Heart right ventricle (tissue), 16 donors: ENCODE measurements at regions not wholly inside any gene's neighbourhood (a gene's known extent, or its start where the extent isn't known, plus 50 kb on each side); places are given as distances from the start of the nearest gene placed in this dataset.
A peak's percentile ranks its signal among the peaks of the same experiment; 100 is the strongest.

ENCODE experiments used
- ATAC-seq, 8 donors: fragments of 200-7000 bp; cut with Tn5 transposase; one replicate each; pipeline ENCODE4 v1.9.1; 2020; ENCODE audit warnings: mild to moderate bottlenecking in 8 of 8, moderate library complexity in 8 of 8, moderate number of reproducible peaks in 1 of 8
- DNase-seq, 2 donors: peaks; one replicate each; pipeline ENCODE4 v3.0.0-alpha.2; 2020
- H3K27ac ChIP-seq, 10 donors: fragments of 200-600 bp; sonication (generic) in 2 of 10; one replicate each; pipeline versions ENCODE4 v1.5.0 to v1.8.0; 2020 to 2022; ENCODE audit warnings: mild to moderate bottlenecking in 3 of 10
- H3K27me3 ChIP-seq, 7 donors: fragments of 200-600 bp; one replicate each; pipeline ENCODE4 v1.8.0; 2021 to 2022; ENCODE audit warnings: mild to moderate bottlenecking in 2 of 7
- H3K36me3 ChIP-seq, 9 donors: fragments of 200-600 bp; sonication (generic) in 1 of 9; one replicate each; pipeline versions ENCODE4 v1.5.0 to v1.8.0; 2020 to 2022; ENCODE audit warnings: mild to moderate bottlenecking in 2 of 9
- H3K4me1 ChIP-seq, 9 donors: fragments of 200-600 bp; sonication (generic) in 1 of 9; one replicate each; pipeline versions ENCODE4 v1.5.0 to v1.8.0; 2020 to 2022; ENCODE audit warnings: mild to moderate bottlenecking in 4 of 9
- H3K4me3 ChIP-seq, 10 donors: fragments of 200-600 bp; sonication (generic) in 2 of 10; one replicate each; pipeline versions ENCODE4 v1.5.0 to v1.8.0; 2020 to 2022; ENCODE audit warnings: mild to moderate bottlenecking in 7 of 10, moderate library complexity in 2 of 10
- H3K9me3 ChIP-seq, 11 donors: fragments of 200-600 bp in 10 of 11; sonication (generic) in 2 of 11; one replicate each; pipeline versions ENCODE4 v1.5.0 to v1.8.0; 2013 to 2022; ENCODE audit warnings: mild to moderate bottlenecking in 2 of 11, control low read depth in 1 of 11, moderate library complexity in 1 of 11
- WGBS, 2 donors: extraction: QIAGEN DNeasy Blood & Tissue Kit; methylation state at CpG; one replicate each; pipeline ENCODE4 v1.1.7; 2013; ENCODE audit warnings: inconsistent platforms in 1 of 2; 5-methylcytosine and 5-hydroxymethylcytosine counted together
- intact Hi-C, 10 donors: fragments of 100-400 bp; cut with DNase I; formaldehyde crosslinking; loops; one replicate each; pipeline versions ENCODE4 v1.11.1 to v1.14.2; 2022
- TF ChIP-seq, protein P1 (sequence below), 9 donors: fragments of 200-600 bp; sonication (generic) in 2 of 9; IDR thresholded peaks; one replicate each; pipeline versions ENCODE4 v1.5.0 to v1.8.0; 2021 to 2022; ENCODE audit warnings: antibody characterized with exemption in 9 of 9, mild to moderate bottlenecking in 5 of 9, moderate library complexity in 1 of 9
- donor health status: Arrhythmogenic right ventricular cardiomyopathy.
- donor health status: ischemic (EF 13 %, LVEDD 7.1; RV severe dilation, severe dysfunction).
- donor health status: healthy with polysubstance abuse.
- donor health status: DM: no; HTN: yes; CAD: no.
- donor health status: DM: no; HTN: no; CAD: no.
- donor health status: ischemic (EF 25% LVEDD 6.9; RV normal size, moderate dysfunction).
- donor health status: ischemic (EF 25% LVEDD 5.7; RV mildly dilated, moderate dysfunction).
- donor health status: healthy.
- donor health status: DM: yes; HTN: yes; CAD: no.
- donor health status: Ischemic cardiomyopathy.
- donor health status: ischemic (EF 35%, LVEDD 5.7; RV mildly dilated, moderate dysfunction).
- donor health status: nonischemic (EF 11% LVEDD 7.7; RV severe dilation, severe dysfunction).
- donor health status: DM: yes; HTN: yes; CAD: no.
- donor health status: PGD.
- donor health status: ischemic (EF 29% LVEDD 5.4; RV normal size, mild dysfunction).
- donor health status: nonischemic (EF 23%, LVEDD 6.1; RV moderate dilation, normal function).

DNA sequence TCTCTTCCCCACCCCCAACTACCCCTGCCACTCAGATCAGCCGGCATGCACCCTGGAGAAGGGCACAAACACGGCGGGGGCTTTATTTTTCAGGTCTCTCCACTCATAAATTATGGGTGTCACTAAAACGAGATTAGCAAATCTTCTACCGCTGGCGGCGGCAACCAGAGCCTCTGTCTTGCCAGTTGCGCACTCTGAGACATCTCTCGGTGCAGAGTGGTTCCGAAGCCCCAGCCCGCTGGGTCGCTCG, 125.3 kb upstream of the C11orf58 start:
- ATAC-seq: no peak
- TF ChIP-seq, protein P1, sequence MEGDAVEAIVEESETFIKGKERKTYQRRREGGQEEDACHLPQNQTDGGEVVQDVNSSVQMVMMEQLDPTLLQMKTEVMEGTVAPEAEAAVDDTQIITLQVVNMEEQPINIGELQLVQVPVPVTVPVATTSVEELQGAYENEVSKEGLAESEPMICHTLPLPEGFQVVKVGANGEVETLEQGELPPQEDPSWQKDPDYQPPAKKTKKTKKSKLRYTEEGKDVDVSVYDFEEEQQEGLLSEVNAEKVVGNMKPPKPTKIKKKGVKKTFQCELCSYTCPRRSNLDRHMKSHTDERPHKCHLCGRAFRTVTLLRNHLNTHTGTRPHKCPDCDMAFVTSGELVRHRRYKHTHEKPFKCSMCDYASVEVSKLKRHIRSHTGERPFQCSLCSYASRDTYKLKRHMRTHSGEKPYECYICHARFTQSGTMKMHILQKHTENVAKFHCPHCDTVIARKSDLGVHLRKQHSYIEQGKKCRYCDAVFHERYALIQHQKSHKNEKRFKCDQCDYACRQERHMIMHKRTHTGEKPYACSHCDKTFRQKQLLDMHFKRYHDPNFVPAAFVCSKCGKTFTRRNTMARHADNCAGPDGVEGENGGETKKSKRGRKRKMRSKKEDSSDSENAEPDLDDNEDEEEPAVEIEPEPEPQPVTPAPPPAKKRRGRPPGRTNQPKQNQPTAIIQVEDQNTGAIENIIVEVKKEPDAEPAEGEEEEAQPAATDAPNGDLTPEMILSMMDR (IDR thresholded peaks at IDR 0.05): no peak
- peak overlapping the region in 8 of 10 donors; percentile 2 to 90 (median 80) for H3K27ac ChIP-seq
- peak overlapping the region; percentile 26 to 68 (median 57) for H3K4me3 ChIP-seq
- no peaks in the 10 kb centered on the region for H3K36me3 ChIP-seq
- H3K9me3 ChIP-seq: no peaks in the 10 kb centered on the region
- H3K27me3 ChIP-seq: peaks cover 0 to 100% (median 11%) of the 10 kb centered on the region in 7 donors
- no peak for DNase-seq
- intact Hi-C loops: loop anchor here (1.0 to 10.0 kb wide), 16 partner anchors 421 to 1512 kb away; no protein-coding TSS in a partner anchor
- 0 to 1% methylated on average over 13 of the region's 13 CpGs for WGBS, 2 donors
- H3K4me1 ChIP-seq: peaks cover 0 to 30% (median 9%) of the 10 kb centered on the region in 9 donors

DNA sequence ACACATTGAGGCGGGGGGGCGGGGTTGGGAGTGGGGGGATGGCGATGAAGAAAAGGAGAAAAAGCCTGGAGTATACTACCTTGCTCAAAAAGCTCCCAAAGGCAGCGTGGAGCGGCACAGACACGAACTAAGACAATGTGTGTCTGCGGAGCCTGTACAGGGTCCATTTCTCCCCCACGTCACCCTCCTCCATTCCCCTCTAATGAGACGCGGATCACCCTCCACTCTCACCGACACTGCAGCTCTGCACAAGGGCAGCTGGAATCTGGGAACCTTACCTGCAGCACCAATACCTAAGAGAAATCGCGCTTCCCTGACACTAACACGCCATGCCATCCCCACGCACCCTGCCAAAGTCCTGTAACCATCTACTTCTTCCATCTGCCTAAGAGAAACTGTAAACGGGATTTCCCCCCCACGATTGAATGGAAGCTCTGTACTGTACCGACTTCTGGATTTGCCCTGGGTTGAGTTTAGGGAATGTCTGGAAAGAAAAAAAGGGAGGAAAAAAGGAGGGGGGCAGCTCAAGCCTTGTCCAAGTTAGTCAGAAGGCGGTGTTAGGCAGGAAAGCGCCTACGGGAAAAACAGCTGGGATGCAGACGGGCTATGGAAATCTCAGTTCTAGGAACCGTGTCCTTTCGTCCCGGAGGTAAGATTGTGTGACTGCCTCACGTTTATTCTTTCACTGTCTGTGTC, 125.7 kb upstream of the C11orf58 start:
- Histone ChIP-seq H3K9me3 (no peaks in the 10 kb centered on the region), H3K27me3 (peaks cover 0 to 100% (median 11%) of the 10 kb centered on the region in 7 donors), H3K4me1 (peaks cover 0 to 33% (median 9%) of the 10 kb centered on the region in 9 donors), H3K4me3 (peak overlapping the region; percentile 26 to 68 (median 57)), H3K27ac (peak overlapping the region in 6 of 10 donors; percentile 57 to 90 (median 81)), H3K36me3 (no peaks in the 10 kb centered on the region)
- intact Hi-C loops: loop anchor here (1.0 to 10.0 kb wide), 16 partner anchors 420 to 1512 kb away; no protein-coding TSS in a partner anchor
- 5 to 7% methylated on average over 26 of the region's 26 CpGs for WGBS, 2 donors
- DNase-seq (peak in 1 of 2 donors; percentile 31), ATAC-seq (peak; percentile 6 to 56 (median 46))
- TF ChIP-seq, protein P1 (IDR thresholded peaks at IDR 0.05): no peak

DNA sequence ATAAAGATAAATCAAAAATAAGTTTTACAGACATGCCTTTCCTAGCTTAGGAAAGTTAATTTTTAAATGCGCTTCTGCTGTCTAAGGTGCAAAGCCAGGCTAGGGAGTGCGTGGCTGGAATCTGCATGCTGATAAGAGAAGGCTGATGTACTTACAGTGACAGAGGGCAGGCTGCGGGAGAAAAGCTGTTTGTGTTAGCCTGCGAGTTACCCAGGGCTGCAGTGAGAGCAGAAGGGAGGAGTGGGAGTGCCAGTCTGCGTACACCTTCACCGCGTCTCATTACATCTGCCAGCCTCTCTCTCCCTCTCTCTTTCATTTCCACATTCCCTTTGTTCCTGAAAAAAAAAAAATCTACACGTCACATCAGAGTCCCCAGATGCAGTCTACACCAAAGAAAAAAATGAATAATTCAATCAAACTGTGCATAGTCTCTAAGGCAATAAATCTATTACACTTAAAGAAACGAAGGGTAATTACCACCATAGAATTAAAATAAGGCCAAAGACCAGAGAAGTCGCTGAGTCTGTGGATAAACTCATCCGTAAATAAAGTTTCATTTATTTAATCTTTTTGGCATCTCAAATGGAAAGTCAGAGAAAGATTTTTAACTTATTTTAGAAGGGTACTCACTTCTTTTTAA, 126.4 kb upstream of the C11orf58 start:
- intact Hi-C loops: loop anchor here (2.0 to 10.0 kb wide), 14 partner anchors 420 to 1511 kb away; no protein-coding TSS in a partner anchor
- Histone ChIP-seq H3K4me1 (peaks cover 0 to 34% (median 9%) of the 10 kb centered on the region in 9 donors), H3K27me3 (peaks cover 0 to 100% (median 11%) of the 10 kb centered on the region in 7 donors), H3K36me3 (no peaks in the 10 kb centered on the region), H3K27ac (peak overlapping the region in 1 of 10 donors; percentile 81), H3K9me3 (no peaks in the 10 kb centered on the region), H3K4me3 (peak overlapping the region in 9 of 10 donors; percentile 37 to 68 (median 57))
- no peak for DNase-seq
- TF ChIP-seq, protein P1 (IDR thresholded peaks at IDR 0.05): no peak
- no peak for ATAC-seq
- WGBS, 2 donors: 24 to 39% methylated on average over 11 of the region's 11 CpGs

DNA sequence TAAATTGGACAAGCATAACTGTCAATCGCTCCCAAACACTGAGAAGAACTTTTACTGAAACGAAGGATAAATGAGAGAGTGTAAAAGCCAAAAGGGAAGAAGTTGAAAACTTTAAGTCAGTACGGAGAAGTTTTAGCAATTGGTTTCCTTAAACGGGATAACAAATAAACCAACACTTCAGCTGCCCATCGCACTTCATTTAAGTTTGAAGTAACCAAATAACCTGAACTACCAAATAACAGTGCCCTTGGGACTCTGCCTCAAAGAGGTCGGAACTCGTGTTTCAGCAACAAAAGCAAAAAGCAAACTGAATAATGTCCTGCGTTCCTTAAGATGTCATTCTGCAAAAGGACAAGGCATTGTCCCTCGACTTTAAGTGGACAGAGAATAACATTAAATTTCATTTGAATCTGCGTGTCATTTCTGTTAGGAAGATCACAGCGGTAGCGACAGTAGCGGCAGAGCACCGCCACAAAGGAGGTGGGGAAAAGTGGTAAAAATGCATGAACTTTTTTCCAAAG, 127.0 kb upstream of the C11orf58 start:
- Histone ChIP-seq H3K4me3 (peak overlapping the region in 5 of 10 donors; percentile 57 to 68 (median 63)), H3K4me1 (peaks cover 0 to 40% (median 12%) of the 10 kb centered on the region in 9 donors), H3K36me3 (no peaks in the 10 kb centered on the region), H3K27ac (no peak overlapping the region), H3K27me3 (peaks cover 0 to 100% (median 11%) of the 10 kb centered on the region in 7 donors), H3K9me3 (no peaks in the 10 kb centered on the region)
- 44 to 47% methylated on average over 14 of the region's 14 CpGs for WGBS, 2 donors
- ATAC-seq (no peak), DNase-seq (no peak)
- TF ChIP-seq, protein P1 (IDR thresholded peaks at IDR 0.05): no peak
- intact Hi-C loops: loop anchor here (5.0 to 10.0 kb wide), 11 partner anchors 419 to 1287 kb away; no protein-coding TSS in a partner anchor
